HG03354 (cell line): ENCODE measurements at regions not wholly inside any gene's neighbourhood (a gene's known extent, or its start where the extent isn't known, plus 50 kb on each side); places are given as distances from the start of the nearest gene placed in this dataset.
"Not testable (repeated sequence)": the region's sequence is repeated elsewhere in the genome, so short reads cannot be mapped to it uniquely, and the experiment has no call there.

Source experiments
- ATAC-seq: cut with Tn5 transposase; IDR thresholded peaks from one replicate; pipeline ENCODE4 v1.9.1; 2021; ENCODE audit warnings: mild to moderate bottlenecking; ENCODE audit not compliant: unreplicated experiment, poor library complexity, severe bottlenecking

DNA sequence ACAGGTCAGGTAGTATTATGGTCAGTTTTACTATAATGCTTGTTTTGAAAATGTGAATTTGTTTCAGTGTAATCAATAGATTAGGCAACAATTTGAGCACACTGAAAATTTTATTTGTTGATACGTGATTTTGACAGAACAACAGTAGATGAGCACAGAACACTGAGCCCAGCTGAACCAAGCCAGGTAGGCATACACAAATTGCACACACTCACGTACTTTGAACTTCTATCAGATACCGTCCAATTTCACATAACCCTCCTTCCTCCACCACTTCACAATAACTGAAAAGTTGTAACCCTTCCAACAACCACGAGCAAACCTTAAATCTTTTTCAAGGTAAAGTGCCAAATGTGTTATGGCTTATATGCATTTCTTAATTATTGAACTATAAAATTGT, 229.5 kb upstream of the TMEFF2 start:
- ATAC-seq, result no peak

DNA sequence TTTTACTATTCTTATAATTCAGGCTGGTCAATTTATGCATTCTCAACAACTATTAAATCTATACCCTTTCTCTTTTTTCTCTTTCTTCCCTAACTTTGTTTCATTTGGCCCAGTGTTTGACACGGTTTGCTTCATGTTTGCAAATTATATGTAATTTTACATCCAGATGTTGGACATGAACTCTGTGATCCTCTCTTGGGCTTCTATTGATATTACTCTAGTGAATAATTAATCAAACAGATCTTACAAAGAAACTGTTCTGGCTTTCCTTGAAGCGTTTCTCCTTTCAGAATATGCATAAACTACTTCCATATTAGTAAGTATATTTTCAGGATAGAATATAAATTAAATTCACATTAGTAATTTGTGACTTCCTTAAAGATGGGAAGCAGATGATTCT, 225.1 kb upstream of the TMEFF2 start:
- no peak for ATAC-seq

- no peak for ATAC-seq
Measured at GRCh38 chr2:192416060-192416459, 221.3 kb upstream of the TMEFF2 start.

DNA sequence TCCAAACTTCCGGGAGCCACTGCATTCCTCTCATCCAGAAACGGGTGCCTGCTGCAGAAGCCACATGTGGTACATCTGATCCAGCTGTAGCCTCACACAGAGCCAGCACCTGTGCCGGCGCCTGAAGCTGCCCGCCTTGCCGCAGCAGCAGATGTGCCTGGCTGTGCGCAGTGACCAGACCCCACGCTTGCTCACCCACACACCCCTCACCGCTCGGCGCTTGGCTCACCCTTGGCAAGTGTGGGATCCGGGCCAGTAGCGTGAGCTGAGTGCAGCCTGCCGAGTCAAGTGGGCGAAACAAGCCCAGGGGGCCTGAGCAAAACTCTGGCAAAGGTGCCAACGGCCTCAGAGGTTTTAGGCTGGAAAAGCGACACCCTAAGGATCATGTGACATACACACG, 220.1 kb upstream of the TMEFF2 start:
- no peak for ATAC-seq

GRCh38 chr2:192413812-192414681, 219.3 kb upstream of the TMEFF2 start:
- no peak for ATAC-seq

GRCh38 chr2:192412866-192413265, 218.1 kb upstream of the TMEFF2 start:
- not testable (repeated sequence) for ATAC-seq

DNA sequence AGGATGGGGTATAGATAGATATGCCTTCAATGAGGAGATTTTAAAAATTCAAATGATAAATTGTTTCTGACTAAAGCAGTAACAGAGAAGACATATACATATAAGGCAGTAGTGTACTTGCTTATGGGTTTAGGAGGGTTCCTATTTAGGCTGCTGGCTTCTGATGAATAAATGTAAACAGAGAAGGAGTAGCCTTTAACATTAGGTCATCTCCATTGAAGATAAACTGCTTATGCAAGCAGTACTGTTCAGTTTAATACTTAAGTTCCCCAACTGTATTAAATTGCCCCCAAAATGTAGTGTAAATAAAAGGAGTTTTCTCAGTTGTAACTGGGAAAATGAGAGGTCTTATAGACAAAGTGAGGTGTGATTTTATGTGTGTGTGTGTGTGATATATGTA, 217.7 kb upstream of the TMEFF2 start:
- ATAC-seq, result no peak

DNA sequence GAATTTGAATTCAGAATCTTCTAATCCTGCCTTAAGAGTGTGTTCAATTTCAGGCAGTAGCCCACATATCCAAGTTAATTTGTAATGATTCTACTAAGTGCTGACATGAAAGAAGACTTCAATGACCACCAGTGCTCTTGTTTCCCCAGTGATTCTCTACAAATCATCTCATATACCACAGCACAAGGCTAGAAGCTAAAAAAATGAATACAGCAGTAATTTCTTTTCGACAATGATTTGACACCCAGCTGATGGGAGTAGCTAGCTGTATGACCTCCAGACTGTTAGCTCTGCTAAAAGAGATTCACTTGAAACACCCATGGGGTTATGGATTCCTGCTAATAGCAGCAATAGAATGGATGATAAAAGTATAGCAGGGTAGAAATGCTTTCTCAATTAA, 217.0 kb upstream of the TMEFF2 start:
- no peak for ATAC-seq

DNA sequence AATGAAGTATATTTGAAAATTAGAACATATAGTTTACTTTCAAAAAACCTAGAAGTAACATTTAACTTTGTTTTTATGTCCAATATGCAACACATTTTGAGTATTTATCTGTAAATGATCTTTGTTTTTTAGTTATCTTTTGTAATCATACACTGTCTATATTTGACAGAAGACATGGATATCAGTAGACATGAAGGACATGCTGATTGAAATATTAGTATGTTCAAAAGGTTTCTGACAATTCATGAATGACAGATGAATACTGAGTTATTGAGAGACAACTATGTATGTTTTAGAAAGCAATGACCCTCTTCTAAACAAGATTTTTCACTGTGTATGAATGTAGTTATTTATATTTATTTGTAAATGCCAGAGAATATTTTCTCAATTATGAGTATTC, 215.6 kb upstream of the TMEFF2 start:
- ATAC-seq, result no peak

GRCh38 chr2:192407692-192408091, 213.0 kb upstream of the TMEFF2 start:
- no peak for ATAC-seq

GRCh38 chr2:192398236-192398635, 203.5 kb upstream of the TMEFF2 start:
- no peak for ATAC-seq

DNA sequence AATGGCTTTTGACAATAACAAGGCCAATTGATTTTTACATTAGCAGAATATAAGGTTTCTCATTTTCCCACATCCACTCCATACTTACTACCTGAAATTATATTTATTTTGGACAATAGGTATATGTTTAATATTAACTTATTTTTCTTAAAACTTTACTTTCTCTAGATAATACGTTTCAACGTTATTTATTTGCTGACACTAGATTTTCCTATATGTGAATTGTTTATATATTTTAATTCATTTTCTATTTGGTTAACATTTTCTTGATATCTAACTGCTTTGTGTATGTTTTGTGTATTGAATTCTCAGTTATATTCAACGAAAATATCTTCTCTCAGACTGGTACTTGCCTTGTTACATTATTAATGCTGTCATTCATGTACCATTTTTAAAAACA, 199.9 kb upstream of the TMEFF2 start:
- no peak for ATAC-seq

GRCh38 chr2:192391041-192391440, 196.3 kb upstream of the TMEFF2 start:
- no peak for ATAC-seq

DNA sequence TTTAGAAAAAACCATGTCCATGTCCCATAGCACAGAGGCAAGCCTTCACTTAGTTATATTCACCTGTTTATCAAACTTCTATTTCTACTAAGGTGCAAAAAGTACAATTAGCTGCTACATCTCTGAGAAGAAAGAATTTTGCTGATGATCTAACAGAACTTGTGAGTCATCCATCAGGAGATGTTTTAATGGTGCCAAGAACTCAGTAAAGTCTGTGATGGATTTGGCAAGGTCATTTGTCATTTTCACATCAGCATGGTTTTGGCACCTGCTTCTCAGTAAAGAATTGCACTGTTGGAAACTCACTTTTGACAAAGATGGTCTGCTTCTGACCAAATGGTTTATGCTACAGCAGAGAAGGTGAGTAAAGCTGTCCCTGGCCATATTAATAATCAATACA, 195.7 kb upstream of the TMEFF2 start:
- no peak for ATAC-seq

- not testable (repeated sequence) for ATAC-seq
Measured at GRCh38 chr2:192384191-192384590, 189.5 kb upstream of the TMEFF2 start.

DNA sequence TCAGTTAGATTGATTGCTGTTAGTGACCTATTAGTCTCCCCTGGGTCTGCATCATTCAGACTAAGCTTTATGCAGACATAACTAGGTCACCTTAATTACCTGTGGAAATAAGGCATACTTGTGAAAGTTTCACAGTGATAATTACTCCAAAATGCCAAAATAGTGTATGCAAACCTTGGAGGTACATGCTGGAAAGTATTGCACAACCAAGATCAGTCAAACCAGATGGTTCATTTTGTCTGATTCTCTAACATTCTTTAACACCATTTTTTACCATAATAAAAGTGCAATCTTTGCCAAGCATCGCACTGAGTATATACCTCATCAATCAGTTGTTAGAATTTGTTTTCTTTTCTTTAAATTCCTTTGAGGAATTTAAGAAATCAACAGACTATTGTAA, 186.3 kb upstream of the TMEFF2 start:
- ATAC-seq, result no peak

DNA sequence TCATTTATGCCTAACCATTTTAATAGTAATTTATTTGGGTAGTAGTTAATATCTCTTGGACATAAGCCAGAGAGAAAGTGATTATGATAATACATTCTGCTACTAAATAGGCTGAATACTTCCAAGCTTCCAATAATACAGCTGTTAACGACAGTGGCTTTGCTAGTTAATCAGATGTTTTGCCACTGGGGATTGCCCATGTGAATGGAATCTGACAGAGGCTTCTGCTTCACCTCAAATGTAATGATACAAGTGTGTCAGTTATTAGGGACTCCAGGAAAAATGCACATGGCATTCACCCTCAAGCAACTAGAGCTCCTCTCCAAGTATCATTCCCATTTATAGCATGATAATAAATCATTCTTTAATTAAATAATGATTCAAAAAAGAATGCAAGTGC, 185.0 kb upstream of the TMEFF2 start:
- no peak for ATAC-seq

GRCh38 chr2:192377173-192377572, 182.4 kb upstream of the TMEFF2 start:
- ATAC-seq, result no peak

DNA sequence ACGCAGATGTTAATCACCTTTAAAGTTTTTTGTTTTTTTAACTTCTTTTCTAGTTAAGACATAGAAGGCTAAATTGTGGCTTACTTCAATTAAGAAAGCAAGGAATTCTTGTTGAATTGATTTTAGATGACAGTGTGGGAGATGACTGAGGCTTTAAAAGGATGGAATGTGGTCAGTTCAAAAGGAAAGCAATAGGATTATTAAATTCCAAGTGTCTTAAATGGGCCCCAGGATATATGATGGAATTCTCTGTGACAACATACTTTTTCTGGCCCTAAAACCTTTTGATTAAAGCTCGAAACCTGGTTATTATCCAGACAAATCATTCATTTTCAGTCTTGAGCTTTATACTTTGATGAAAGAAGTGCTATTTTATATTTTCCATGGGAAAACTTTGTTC, 179.0 kb upstream of the TMEFF2 start:
- no peak for ATAC-seq

DNA sequence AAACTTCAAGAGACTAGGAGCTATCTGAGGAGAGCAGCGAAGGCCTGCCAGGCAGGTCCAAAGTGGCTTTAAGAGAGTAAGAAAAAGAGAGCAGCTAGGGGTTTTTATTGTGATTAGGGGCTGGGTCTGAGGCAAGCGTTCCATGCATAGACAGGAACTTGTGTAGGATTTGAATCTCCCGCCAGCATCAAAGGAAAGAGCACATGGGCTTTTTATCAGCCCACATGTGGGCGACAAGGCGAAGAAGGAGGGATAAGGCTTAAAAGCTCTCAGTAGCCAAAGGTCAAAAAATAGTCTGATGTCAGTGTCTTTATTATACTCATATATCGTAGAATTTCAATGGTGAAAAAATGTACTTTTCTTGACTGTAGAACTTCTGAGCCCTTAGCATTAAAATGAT, 178.5 kb upstream of the TMEFF2 start:
- no peak for ATAC-seq

- ATAC-seq, result no peak
Measured at GRCh38 chr2:192369969-192370368, 175.2 kb upstream of the TMEFF2 start.

GRCh38 chr2:192357217-192357616, 162.5 kb upstream of the TMEFF2 start:
- no peak for ATAC-seq
